GM10248 (cell line): ENCODE measurements at regions not wholly inside any gene's neighbourhood (a gene's known extent, or its start where the extent isn't known, plus 50 kb on each side); places are given as distances from the start of the nearest gene placed in this dataset.
A peak's percentile ranks its signal among the peaks of the same experiment; 100 is the strongest.

Experiments used
- CTCF ChIA-PET: fragments of 300-600 bp; sonication (Branson Sonifier 250); formaldehyde crosslinking; extraction: SDS; loops from one replicate; lab custom pipeline; 2021; ENCODE audit warnings: antibody characterized with exemption; lab: Yijun Ruan, JAX
- POLR2A ChIA-PET: fragments of 350-650 bp; sonication (Branson Sonifier 250); formaldehyde crosslinking; extraction: SDS; loops from one replicate; lab custom pipeline; 2020; ENCODE audit warnings: antibody characterized with exemption; lab: Yijun Ruan, JAX
- DNase-seq: peaks from one replicate; pipeline ENCODE4 v3.0.0; 2012; ENCODE audit errors: extremely low spot score
- CTCF ChIP-seq: IDR thresholded peaks from 2 replicates; pipeline ENCODE4 v1.5.1; 2012; ENCODE audit warnings: mild to moderate bottlenecking, low read depth; ENCODE audit errors: extremely low read depth, missing control alignments, control extremely low read depth

GRCh38 chr7:20267482-20267881 is 50.3 kb upstream of the MACC1 start:
- CTCF ChIA-PET = interaction anchor here (0.9 to 2.1 kb wide), 10 partner anchors 8 to 44 kb away, joined by 3 to 7 read pairs (median 3); no protein-coding TSS in a partner anchor
- TF ChIP-seq CTCF = no peak
- no peak for DNase-seq
- POLR2A ChIA-PET = no interaction called here

GRCh38 chr7:20268824-20269223 is 51.6 kb upstream of the MACC1 start:
- no peak for DNase-seq
- POLR2A ChIA-PET = no interaction called here
- TF ChIP-seq CTCF = no peak
- CTCF ChIA-PET = no interaction called here

GRCh38 chr7:20269726-20270125 is 52.5 kb upstream of the MACC1 start:
- ChIA-PET POLR2A (no interaction called here), CTCF (interaction anchor here (2.2 kb wide), 1 partner anchor 13 kb away, joined by 8 read pairs; no protein-coding TSS in a partner anchor)
- DNase-seq = no peak
- no peak for TF ChIP-seq CTCF

- DNase-seq = no peak
- ChIA-PET CTCF (interaction anchor here (0.9 to 2.2 kb wide), 6 partner anchors 14 to 61 kb away, joined by 3 to 8 read pairs (median 4); partner anchors contain the start of gene ITGB8), POLR2A (no interaction called here)
- no peak for TF ChIP-seq CTCF
Measured at GRCh38 chr7:20270371-20270770, 53.2 kb upstream of the MACC1 start.

GRCh38 chr7:20270867-20271266 is 53.7 kb upstream of the MACC1 start:
- DNase-seq = peak; percentile 15
- ChIA-PET CTCF (interaction anchor here (0.9 to 2.2 kb wide), 7 partner anchors 14 to 60 kb away, joined by 3 to 8 read pairs (median 3); partner anchors contain the start of gene ITGB8), POLR2A (no interaction called here)
- no peak for TF ChIP-seq CTCF

GRCh38 chr7:20275637-20276036 is 55.1 kb upstream of the ITGB8 start:
- TF ChIP-seq CTCF = no peak
- ChIA-PET POLR2A (no interaction called here), CTCF (interaction anchor here (0.7 to 3.1 kb wide), 6 partner anchors 9 to 42 kb away, joined by 3 to 8 read pairs (median 4); no protein-coding TSS in a partner anchor)
- no peak for DNase-seq
